HG02885 (cell line): ENCODE measurements at regions not wholly inside any gene's neighbourhood (a gene's known extent, or its start where the extent isn't known, plus 50 kb on each side); places are given as distances from the start of the nearest gene placed in this dataset.

Experiments used
- ATAC-seq: cut with Tn5 transposase; IDR thresholded peaks from one replicate; pipeline ENCODE4 v1.9.1; 2021; ENCODE audit warnings: mild to moderate bottlenecking; ENCODE audit not compliant: unreplicated experiment, poor library complexity

DNA sequence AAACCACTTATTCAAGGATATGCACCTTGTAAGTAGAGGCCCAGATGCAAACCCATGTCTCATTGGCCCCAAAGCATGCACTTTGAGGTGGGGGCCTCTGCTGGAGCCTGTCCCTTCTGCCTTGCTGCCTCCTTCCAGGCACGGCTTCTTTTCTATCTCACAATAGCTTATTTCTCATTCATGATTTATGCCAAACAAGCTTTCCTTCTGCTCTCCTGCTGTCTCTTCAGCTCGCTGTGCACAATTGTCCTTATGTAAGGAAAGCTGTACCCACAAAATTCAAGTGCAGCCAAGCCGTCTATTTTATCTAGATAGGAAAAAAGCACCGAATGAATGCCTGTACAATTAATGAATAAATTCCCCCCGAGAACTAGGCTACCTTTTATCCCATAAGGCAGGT lies 124.8 kb upstream of the PACRGL start:
- no peak for ATAC-seq

DNA sequence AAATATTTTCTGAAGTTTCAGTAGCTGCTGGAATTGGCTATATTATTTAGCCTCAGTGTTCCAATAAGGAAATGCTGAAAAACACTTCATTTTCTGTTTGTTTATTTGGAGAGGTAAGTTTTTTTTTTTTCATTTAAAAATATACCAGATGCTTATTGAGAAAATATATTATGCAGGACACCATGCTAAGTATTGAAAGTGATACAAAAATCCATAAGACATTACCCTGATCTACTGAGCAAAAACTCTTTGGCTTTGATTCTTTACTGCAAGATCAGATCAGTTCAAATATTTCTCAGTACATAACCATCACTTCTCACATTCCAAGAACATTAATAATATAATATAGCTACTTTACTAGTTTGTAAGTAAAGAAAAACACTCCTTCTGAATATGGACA lies 123.4 kb upstream of the PACRGL start:
- ATAC-seq: no peak

DNA sequence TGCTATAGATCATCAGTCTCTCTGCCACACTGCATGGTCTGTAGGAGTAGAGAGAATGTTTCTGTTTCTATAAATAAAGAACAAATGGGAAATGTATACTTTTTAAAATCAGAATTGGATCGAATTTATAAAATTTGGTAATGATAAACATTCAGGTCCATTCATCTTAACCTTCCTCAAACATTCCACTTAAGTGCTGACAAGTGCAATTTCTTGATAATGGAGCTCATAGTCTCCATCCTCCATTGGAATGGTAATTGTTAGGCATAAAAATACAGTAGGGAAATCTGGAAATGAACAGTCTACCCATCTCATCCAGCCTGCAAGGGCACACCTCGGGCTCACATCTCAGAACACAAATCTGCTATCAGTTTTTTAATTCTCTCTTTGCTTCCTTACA lies 122.6 kb upstream of the PACRGL start:
- no peak for ATAC-seq

DNA sequence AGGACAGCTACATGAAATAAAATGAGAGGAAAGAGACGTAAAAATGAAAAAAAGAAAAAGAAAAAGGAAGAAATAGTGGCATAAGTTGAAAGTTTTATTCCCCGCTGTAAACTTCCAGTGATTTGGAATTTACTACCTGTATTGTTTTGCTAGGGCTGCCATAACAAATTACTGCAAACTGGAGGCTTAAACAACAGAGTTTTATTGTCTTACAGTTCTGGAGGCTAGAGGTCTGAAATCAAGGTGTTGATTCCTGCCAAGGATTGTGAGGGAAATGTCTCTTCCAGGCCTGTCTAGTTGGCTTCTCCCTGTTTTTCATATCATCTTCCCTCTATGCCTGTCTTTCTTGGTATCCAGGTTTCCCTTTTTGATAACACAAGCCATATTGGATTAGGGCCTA lies 119.4 kb upstream of the PACRGL start:
- ATAC-seq: no peak

DNA sequence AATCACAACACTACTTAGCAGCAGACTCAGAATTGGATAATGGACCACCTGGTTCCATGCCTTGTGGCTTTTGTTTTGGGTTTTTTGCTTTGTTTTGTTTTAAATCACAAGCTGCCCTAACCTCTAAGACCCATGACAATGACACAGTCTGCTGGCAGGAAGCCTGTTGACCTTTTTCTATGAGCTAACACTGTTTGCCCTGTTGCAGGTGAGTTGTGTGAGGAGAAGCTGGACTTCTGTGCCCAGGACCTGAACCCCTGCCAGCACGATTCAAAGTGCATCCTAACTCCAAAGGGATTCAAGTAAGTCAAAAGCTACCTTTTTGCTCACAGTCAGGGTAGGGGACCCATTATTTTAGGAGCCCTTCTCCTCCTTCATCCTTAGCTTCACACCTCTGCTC lies 110.8 kb upstream of the PACRGL start:
- ATAC-seq: no peak

DNA sequence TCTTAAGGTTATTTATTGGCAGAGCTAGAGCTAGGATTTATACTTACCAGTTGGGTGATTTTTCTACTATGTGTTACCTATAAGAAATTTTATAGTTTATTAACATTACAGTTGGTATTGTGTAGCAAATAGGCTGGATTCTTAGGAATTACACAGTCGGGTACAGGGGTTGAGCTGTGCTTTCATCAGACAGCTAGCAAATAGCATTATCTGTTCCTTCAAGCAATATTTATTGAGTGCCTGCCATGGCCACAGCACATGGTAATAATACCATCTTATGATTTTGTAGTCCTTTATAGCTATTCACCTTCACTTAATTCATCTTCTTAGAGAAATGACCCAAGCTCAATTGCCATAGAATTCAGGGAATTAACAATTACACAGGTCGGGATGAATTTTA lies 109.4 kb upstream of the PACRGL start:
- ATAC-seq: no peak

DNA sequence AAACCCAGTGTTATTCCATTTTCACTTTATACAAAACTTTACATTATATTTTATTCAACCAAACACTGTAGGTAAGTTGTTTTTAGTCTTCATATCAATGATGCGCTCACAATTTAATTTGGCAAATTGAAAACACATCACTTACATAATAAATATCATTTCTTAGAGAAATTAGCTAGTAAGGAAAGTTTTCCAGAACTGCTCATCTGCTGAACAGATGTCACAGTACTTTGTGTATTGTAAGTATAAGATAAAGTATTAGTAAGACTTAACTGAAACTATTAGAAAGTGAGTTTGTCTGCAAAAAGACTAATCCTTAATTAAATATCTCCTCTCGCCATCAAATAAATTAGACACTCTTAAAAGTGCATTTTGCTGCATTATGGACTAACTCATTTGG lies 108.7 kb upstream of the PACRGL start:
- ATAC-seq: no peak

DNA sequence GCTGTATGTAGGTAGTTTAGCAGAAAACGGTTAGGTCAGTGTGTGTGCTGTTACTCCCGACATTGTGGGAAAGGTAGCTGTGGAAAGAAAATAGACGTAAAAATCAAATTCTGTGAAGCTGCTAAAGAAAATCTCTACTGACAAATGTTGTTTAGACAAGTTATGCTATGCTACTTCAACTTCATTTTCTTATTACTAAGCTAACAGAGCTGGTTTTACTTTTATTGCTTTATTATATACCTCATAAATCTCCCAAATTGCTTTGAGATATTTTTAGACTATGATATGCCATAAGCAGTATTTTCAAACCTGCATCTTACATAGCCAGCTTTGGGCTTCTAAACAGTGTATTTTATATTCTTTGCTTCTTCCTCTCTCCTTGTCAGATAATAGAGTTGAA lies 108.2 kb upstream of the PACRGL start:
- no peak for ATAC-seq

DNA sequence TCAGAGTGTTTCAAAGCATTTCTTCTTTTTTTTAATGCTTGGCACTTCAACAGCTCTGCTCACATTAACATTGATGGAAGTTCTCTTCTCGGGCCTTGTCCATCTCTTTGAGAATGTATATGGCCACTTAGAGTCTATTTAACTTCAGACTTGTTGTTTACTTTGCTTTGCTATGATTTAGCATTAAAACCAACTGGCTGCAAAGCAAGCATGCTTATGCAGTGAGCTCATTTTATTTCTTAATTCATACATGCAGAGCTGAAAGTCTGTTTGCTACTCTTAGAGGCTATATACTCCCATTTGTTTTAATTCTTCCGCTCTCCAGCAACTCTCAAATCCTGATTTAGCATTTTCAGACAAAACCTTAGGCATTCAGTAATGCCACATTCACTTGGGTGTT lies 107.6 kb upstream of the PACRGL start:
- ATAC-seq: no peak

DNA sequence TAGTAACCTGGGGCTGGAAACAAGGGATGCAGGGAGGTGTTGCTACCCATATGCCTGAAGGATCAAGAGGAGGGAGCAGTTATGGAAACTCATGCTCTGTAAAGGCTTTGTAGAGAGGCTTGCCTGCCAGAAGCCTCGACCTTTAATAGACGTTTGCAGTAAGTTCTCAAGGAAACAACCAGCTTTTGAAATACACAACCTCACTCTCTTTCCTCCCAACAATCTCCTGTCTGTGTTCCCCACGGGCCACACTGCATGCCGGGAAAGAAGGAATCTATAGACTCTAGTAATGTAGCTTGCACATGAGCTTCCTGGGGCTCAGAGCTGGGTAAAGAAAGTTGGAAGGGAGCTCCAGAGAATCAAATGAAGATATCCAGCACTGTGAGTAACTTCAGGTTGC lies 101.6 kb upstream of the PACRGL start:
- no peak for ATAC-seq

DNA sequence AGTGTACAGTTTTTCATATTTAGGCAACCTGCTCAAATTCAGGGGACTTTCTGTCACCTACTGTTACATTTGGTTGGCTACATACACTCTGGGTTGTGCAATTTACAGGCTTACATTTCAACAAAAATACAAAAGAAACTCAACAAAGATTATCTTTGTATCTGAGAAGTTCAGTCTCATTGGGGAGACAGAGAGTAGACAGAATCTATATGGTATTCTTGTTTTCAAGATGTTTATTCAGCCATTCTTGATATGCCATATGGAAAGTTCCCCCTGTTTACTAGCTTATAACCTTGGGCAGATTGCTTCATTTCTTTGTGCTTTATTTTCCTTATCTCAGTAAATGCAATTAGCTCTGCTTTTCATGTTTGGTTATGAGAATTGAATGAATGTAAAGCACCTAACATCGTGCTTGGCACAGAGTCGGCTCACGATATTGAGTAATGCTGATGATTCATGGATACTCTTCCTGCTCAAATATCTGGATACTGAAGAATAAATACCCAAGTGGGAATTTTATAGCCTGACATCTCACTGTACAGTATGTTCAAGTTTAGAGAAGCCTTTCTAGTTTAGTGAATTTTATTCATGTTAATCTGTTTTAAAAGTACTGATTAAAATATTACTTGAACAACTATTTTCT lies 96.5 kb upstream of the PACRGL start:
- ATAC-seq: no peak

DNA sequence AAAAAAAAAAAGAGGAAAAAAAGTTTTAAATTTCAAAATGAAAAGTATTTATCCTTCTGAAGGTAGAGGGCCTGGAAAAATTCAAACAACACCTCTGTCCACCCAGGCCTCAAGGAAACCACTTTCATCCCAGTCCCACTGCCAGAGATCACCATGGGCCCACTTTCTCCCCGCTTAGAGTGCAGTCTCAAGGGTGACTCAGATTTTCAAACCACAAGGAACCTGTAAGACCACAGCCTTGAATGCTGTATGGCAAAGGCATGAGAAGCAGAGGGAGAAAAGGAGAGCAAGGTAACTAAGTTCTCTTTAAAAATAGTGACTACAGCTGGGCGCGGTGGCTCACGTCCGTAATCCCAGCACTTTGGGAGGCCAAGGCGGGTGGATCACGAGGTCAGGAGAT lies 87.9 kb upstream of the PACRGL start:
- ATAC-seq: no peak

DNA sequence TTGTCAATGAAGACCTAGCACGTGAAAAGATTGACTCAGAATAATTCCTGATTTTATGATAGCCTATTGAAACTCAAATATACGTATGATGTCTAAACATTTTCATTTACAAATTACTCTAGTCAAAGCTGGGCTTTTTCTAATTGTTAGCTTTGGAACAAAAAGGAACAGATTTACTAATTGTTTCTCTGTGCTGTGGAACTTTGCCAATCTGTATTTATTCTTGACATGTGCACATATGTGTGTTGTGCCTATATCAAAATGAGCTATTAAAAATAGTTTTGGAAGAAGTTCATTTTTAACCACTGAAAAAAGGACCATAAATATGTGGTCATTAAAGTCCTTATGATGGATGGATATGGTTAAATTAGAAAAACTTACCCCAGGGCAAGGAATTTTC lies 85.4 kb upstream of the PACRGL start:
- no peak for ATAC-seq

DNA sequence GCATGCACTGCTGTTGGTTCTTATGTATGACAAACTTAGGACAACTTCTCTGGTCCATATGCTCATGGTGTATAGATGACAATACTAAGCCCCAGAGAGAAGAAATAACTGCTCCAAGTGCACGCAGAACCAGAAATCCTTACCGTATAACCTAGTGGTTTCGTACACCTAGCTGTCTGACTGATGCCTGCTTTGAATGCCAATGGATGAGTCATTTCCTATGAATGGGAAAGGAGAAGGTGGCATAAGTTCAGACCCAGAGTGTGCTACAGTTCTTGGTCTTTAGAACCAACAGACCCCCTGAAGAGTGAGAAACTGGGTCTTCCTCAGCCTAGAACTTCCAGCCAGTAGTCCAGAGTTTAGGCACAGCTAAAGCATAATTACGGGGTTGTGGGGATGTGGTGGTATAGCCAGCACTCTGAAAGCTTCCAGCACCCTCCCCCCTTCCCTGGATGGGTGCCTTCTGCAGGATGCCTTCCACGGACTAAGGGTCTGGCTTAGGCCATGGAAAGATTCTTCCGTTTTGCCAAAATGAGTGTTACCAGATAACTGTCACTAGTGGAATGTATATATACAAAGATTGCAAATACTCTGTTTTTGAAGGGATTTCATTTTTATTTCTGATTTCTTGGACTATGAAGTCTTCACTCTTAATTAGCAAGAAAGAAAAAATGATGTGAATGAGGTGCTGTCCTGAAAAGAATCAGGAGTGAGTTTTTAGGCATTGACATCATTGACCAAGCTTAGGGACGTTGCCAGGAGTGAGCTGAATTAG lies 84.6 kb upstream of the PACRGL start:
- ATAC-seq: no peak

DNA sequence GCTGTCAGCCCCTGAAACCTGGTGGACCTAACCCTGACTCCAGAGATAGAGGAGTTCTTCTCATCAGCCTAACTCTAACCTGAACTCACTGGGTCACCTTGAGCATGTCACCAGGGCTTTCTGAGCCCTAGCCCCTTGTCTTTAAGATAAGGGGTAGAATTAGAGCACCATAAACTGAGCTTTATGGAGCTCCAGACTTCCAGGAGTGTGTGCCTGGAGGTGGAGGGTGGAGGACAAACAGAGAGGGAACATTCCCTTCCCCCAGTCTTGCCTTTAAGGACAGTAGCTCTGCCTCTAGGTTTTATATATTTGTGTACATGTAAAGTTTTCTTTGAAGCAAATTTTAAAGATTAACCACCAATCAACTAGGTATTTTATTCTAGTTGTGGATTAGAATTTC lies 83.9 kb upstream of the PACRGL start:
- ATAC-seq: no peak

DNA sequence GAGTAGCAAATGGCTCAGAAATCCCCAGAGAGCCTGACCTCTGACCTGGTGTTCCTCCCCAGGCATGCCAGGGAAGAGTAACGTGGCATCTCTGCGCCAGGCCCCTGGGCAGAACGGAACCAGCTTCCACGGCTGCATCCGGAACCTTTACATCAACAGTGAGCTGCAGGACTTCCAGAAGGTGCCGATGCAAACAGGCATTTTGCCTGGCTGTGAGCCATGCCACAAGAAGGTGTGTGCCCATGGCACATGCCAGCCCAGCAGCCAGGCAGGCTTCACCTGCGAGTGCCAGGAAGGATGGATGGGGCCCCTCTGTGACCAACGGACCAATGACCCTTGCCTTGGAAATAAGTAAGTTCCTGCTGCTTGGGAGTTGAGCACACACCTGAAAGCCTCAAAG lies 83.4 kb upstream of the PACRGL start:
- no peak for ATAC-seq

DNA sequence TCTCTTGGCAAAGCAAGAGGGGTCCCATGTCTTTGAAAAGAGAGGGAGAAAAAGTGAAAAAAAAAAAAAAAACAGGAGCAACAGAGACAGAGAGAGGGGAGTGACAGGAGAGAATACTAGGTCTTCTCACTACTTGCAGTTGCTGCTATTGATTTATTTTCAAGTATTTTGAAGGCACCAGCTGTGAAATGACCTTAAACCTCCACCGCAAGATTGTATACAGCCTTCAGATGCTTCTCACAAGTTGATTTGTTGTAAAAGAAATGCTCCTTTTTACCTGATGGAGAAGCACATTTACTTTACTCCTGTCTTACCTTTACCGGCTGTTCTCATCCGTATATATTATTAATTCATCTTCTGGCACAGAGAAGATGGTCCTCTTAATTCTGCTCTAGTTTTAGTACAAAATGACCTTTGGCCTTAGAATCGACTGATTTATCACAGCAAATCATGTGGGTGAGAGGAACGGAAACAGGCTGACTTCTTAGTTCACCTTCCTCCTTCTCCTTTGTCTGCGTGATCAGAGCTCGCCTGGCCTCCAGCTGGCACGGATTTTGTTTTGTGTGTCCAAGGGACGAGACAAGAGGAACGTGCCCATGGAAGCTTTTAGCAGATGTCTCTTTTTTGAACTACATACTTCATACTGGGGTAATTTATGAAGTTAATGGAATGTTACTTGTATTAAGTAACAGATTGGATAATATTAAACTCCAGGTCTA lies 82.4 kb upstream of the PACRGL start:
- ATAC-seq: no peak

DNA sequence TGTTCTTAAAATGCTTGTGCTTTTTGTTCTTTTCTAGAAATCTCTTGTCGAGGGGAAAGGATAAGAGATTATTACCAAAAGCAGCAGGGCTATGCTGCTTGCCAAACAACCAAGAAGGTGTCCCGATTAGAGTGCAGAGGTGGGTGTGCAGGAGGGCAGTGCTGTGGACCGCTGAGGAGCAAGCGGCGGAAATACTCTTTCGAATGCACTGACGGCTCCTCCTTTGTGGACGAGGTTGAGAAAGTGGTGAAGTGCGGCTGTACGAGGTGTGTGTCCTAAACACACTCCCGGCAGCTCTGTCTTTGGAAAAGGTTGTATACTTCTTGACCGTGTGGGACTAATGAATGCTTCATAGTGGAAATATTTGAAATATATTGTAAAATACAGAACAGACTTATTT lies 81.5 kb upstream of the PACRGL start:
- no peak for ATAC-seq

DNA sequence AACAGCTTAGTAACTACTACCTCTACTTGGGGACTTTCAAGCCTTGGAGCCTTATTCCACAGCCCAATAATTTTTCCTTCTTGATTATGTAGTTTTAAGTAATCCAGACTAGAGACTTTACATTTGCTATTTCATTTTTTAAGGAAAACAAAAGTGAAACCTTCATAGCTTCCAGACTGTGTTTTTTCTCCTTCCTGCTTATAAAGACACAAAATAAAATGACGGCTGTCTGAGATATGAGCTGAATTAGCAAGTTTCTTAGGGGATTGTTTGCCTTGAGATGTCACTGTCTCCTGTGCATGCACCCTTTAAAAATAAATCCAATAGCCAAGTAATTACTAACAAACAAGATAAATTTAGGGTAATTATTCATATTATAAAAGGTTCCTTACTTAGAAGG lies 78.8 kb upstream of the PACRGL start:
- ATAC-seq: no peak

DNA sequence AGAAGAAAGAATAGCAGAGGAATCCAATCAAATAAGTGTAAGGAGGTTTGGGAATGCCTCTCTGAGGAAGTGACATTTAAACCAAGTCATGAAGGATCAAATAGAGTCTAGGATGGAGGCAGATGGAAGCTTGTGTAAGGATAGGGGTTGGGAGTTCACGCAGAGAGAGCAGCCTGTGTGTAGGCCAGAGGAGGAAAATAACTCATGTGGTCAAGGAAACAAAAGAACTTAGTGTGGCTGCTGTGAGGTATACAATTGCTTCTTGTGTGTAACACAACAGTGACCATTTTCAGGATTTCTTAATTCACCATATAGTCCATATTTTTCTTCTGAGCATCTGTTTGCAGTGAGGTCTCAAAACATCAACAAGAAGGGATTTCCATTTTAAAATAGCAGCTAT lies 77.6 kb upstream of the PACRGL start:
- no peak for ATAC-seq

DNA sequence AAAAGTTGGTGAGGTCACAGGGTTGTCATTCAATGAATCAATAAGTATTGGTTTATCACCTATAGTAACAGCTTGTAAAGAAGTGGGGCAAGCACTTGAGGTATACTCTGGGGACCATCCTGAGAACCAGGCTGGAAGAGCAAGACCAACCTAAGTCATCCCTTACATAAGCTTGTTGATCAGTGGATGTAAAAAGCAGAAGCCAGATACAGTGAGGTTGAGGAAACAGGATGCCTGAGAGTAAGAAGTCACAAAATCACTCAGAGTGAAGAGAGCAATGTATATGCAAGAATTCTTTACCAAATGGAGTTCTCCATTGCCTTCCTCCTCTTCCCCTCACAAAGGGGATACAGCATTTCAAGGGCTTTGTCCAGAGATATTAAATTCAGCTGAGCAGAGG lies 76.3 kb upstream of the PACRGL start:
- ATAC-seq: no peak
